ENCODE measurements at regions not wholly inside any gene's neighbourhood (a gene's known extent, or its start where the extent isn't known, plus 50 kb on each side); places are given as distances from the start of the nearest gene placed in this dataset.

DNA sequence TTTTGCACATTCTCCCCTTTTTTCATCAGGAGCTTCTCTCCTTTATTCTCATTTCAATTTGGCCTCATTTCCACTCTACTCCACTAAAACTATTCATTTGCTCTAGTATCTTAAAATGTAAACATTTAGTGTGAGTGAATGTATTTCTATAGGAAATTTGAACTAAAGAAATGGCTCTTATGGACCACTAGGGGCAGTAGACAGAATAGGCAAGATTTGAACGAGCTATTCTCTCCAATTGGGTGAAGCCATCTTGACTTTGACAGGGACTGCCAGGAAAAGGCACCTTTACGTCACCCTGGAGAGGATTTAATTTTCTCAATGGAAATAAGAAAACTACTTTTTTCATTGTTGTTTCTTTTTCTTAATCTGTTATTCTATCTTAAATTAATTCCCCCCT, 666.3 kb downstream of the DNAH5 start (continued):
- TF ChIP-seq CTBP2 (IDR thresholded peaks at IDR 0.05; ENCODE audit: borderline replicate concordance, insufficient read depth, insufficient read length, low read length), result no peak
- no peak for TF ChIP-seq EZH2 (IDR thresholded peaks at IDR 0.05; ENCODE audit: low read depth, low read length, severe bottlenecking)
- no peak for TF ChIP-seq CEBPB (IDR thresholded peaks at IDR 0.05; ENCODE audit: low read depth, low read length)
- TF ChIP-seq SIN3A (conservative IDR thresholded peaks at IDR 0.05 in 1 of 2, IDR thresholded peaks at IDR 0.05 in 1 of 2; ENCODE audit: low read depth in 1 of 2, low read length in 2 of 2), result no peak
- no peak for TF ChIP-seq KDM5A (IDR thresholded peaks at IDR 0.05; ENCODE audit: low read length)
- TF ChIP-seq, protein P1, sequence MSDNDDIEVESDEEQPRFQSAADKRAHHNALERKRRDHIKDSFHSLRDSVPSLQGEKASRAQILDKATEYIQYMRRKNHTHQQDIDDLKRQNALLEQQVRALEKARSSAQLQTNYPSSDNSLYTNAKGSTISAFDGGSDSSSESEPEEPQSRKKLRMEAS (IDR thresholded peaks at IDR 0.05), result no peak
- no peak for TF ChIP-seq RXRA (IDR thresholded peaks at IDR 0.05; ENCODE audit: insufficient read depth, low read depth, low read length)

All from H1 (cell line).